T-cell (primary cell): ENCODE measurements at regions not wholly inside any gene's neighbourhood (a gene's known extent, or its start where the extent isn't known, plus 50 kb on each side); places are given as distances from the start of the nearest gene placed in this dataset.
"Not testable (repeated sequence)": the region's sequence is repeated elsewhere in the genome, so short reads cannot be mapped to it uniquely, and the experiment has no call there.

Experiments
- ATAC-seq, 4 experiments: fragments of 200-7000 bp in 3 of 4; fragments of 150-1000 bp in 1 of 4; cut with Tn5 transposase; replicated peaks in 1 of 4; 1 replicate in 3 of 4; 2 replicates in 1 of 4; pipeline ENCODE4 v1.10.0; 2021; ENCODE audit warnings: moderate library complexity in 3 of 4, mild to moderate bottlenecking in 2 of 4, moderate number of reproducible peaks in 1 of 4
- CTCF ChIA-PET, 2 donors: fragments of 300-600 bp; sonication (Branson Sonifier 250); formaldehyde crosslinking; loops; one replicate each; lab custom pipeline; 2022; ENCODE audit warnings: antibody characterized with exemption in 2 of 2; lab: Charles Lee
- POLR2A ChIA-PET, 2 donors: fragments of 300-600 bp; sonication (Branson Sonifier 250); formaldehyde crosslinking; loops; one replicate each; lab custom pipeline; 2022; ENCODE audit warnings: antibody characterized with exemption in 2 of 2; lab: Charles Lee
- DNase-seq, 35 experiments: peaks; one replicate each; pipeline versions ENCODE4 v3.0.0 to v3.0.0-alpha.2; 2013 to 2023
- H3K27ac ChIP-seq: one replicate; pipeline ENCODE4 v1.5.1; 2013; ENCODE audit warnings: low read length
- H3K27me3 ChIP-seq, 2 experiments: replicated peaks in 1 of 2; 1 replicate in 1 of 2; 2 replicates in 1 of 2; pipeline versions ENCODE4 v1.6.1 to v1.7.0; 2013; ENCODE audit warnings: low read length in 1 of 2, mixed read lengths in 1 of 2; ENCODE audit not compliant: control insufficient read depth in 2 of 2, insufficient read depth in 2 of 2; ENCODE audit errors: extremely low read depth in 1 of 2
- H3K36me3 ChIP-seq, 2 donors: 1 replicate in 1 of 2; 2 replicates in 1 of 2; pipeline versions ENCODE4 v1.6.1 to v1.7.0; 2013; ENCODE audit warnings: low read length in 1 of 2; ENCODE audit not compliant: control insufficient read depth in 2 of 2, insufficient read depth in 1 of 2; ENCODE audit errors: extremely low read depth in 1 of 2
- H3K4me1 ChIP-seq, 2 experiments: 1 replicate in 1 of 2; 2 replicates in 1 of 2; pipeline versions ENCODE4 v1.6.1 to v1.7.0; 2013; ENCODE audit warnings: low read length in 2 of 2, mixed read lengths in 1 of 2; ENCODE audit not compliant: insufficient read depth in 2 of 2, control insufficient read depth in 1 of 2; ENCODE audit errors: extremely low read depth in 1 of 2
- H3K4me3 ChIP-seq, 2 donors: 1 replicate in 1 of 2; 2 replicates in 1 of 2; pipeline versions ENCODE4 v1.5.1 to v1.7.0; 2013; ENCODE audit warnings: mild to moderate bottlenecking in 2 of 2, low read length in 1 of 2, moderate library complexity in 1 of 2; ENCODE audit not compliant: control insufficient read depth in 1 of 2; ENCODE audit errors: extremely low read depth in 1 of 2
- H3K9me3 ChIP-seq: 2 replicates; pipeline ENCODE4 v1.7.0; 2013
- H3K27ac Mint-ChIP-seq, 2 donors: one replicate each; pipeline ENCODE4 v1.8.0; 2020 to 2021; ENCODE audit warnings: mild to moderate bottlenecking in 2 of 2, mixed read lengths in 2 of 2
- H3K27me3 Mint-ChIP-seq, 2 donors: one replicate each; pipeline ENCODE4 v1.8.0; 2021 to 2022; ENCODE audit warnings: mixed read lengths in 2 of 2
- H3K36me3 Mint-ChIP-seq: one replicate; pipeline ENCODE4 v1.8.0; 2021; ENCODE audit warnings: mixed read lengths
- H3K4me1 Mint-ChIP-seq, 3 donors: one replicate each; pipeline ENCODE4 v1.8.0; 2020 to 2022; ENCODE audit warnings: mixed read lengths in 3 of 3, mild to moderate bottlenecking in 1 of 3
- H3K4me3 Mint-ChIP-seq, 3 donors: one replicate each; pipeline ENCODE4 v1.8.0; 2020 to 2022; ENCODE audit warnings: mild to moderate bottlenecking in 3 of 3, mixed read lengths in 3 of 3, moderate library complexity in 3 of 3
- H3K9me3 Mint-ChIP-seq, 3 donors: one replicate each; pipeline ENCODE4 v1.8.0; 2020 to 2022; ENCODE audit warnings: mixed read lengths in 3 of 3
- whole genome bisulfite sequencing: methylation state at CpG from one replicate; pipeline ENCODE4 v1.1.5; 2013; ENCODE audit warnings: missing lambda C conversion rate; ENCODE audit not compliant: insufficient coverage; 5-methylcytosine and 5-hydroxymethylcytosine counted together

DNA sequence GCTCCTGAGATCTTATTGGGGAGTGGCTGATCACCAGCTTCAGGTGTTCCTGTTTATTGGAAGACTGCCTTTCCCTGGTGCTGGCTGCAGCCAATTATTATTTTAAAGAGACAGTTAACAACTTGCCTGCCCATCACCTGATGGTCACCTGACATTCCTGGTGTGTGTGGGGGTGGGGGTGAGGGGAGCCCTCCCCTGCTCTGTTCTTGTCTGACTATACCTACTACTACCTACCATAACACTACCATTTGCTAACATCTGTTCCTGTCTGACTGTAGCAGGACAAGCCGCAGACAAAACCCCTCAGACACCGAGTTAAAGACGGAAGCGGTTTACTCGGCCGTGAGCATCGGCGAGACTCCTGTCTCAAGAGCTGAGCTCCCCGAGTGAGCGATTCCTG, 54.9 kb upstream of the NBPF3 start:
- Histone ChIP-seq H3K27me3 (peaks cover 2 to 8% of the 10 kb centered on the region in 2 experiments), H3K27ac (no peak overlapping the region), H3K4me1 (no peaks in the 10 kb centered on the region), H3K36me3 (no peaks in the 10 kb centered on the region), H3K4me3 (no peak overlapping the region), H3K9me3 (no peaks in the 10 kb centered on the region)
- no peak overlapping the region for H3K27ac Mint-ChIP-seq
- WGBS: 94% methylated on average over 10 of the region's 10 CpGs
- H3K4me1 Mint-ChIP-seq: no peaks in the 10 kb centered on the region
- ChIA-PET CTCF (no interaction called here), POLR2A (no interaction called here)
- ATAC-seq: no peak
- H3K36me3 Mint-ChIP-seq: peaks cover 3% of the 10 kb centered on the region
- no peak overlapping the region for H3K4me3 Mint-ChIP-seq
- DNase-seq: no peak
- peaks cover 4 to 6% (median 6%) of the 10 kb centered on the region in 3 donors for H3K9me3 Mint-ChIP-seq
- H3K27me3 Mint-ChIP-seq: peaks cover 4 to 10% of the 10 kb centered on the region in 2 donors

DNA sequence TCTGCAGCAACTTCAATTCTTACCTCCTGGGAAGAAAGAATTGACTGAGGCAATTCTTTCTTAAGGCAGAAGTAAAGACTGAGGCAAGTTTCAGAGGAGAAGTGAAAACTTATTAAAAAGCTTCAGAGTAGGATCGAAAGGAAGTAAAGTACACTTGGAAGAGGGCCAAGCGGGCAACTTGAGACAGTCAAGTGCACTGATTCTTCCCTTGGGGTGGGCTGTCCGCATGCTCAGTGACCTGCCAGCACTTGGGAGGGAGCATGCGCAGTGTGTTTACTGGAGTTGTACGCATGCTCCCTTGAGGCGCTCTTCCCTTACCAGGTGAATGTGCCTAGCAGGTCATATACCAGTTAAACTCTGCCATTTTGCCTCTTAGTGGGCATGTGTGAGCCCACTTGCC, 55.3 kb upstream of the NBPF3 start:
- ChIA-PET CTCF (no interaction called here), POLR2A (no interaction called here)
- Histone ChIP-seq H3K36me3 (no peaks in the 10 kb centered on the region), H3K27ac (no peak overlapping the region), H3K27me3 (peaks cover 2 to 8% of the 10 kb centered on the region in 2 experiments), H3K4me1 (no peaks in the 10 kb centered on the region), H3K4me3 (no peak overlapping the region), H3K9me3 (no peaks in the 10 kb centered on the region)
- 83% methylated on average over 3 of the region's 6 CpGs for WGBS
- Mint-ChIP-seq H3K9me3 (peaks cover 4 to 7% (median 6%) of the 10 kb centered on the region in 3 donors), H3K4me1 (no peaks in the 10 kb centered on the region), H3K4me3 (no peak overlapping the region), H3K27me3 (peaks cover 4 to 10% of the 10 kb centered on the region in 2 donors), H3K36me3 (peaks cover 3% of the 10 kb centered on the region), H3K27ac (no peak overlapping the region)
- no peak for DNase-seq
- no peak for ATAC-seq

DNA sequence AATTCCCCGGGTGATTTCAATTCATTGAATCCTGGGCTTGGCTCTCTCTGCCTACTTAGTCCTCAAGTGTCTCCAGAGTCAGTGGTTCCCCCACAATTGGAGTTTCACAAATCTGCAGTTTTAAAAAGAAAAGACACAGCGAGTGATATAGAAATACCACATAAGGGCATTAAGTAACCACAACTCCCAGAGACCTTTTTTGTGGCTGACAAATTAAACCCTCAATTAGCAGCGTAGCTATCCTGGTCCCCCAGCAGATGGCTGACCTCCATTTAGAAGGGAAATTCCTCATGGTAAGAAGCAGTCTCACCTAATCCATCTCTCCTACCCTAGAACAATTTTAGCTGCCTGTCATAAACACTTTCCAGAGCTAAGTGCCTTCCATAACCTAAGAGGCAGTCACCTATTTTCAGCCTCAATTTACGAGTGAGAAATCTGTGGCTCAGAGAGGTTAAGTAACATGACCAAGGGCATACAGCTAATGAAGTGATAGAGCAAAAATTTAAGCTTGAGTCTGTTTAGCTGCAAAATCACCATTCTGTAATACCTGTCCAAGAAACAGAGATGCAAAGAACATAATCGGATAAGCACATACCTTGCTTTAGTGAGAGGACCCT, 56.0 kb upstream of the NBPF3 start:
- Mint-ChIP-seq H3K27ac (no peak overlapping the region), H3K9me3 (peaks cover 4 to 7% (median 6%) of the 10 kb centered on the region in 3 donors), H3K4me3 (no peak overlapping the region), H3K27me3 (peaks cover 4 to 10% of the 10 kb centered on the region in 2 donors), H3K36me3 (peaks cover 3% of the 10 kb centered on the region), H3K4me1 (no peaks in the 10 kb centered on the region)
- ATAC-seq: no peak
- no peaks in the 10 kb centered on the region for H3K4me1 ChIP-seq
- H3K27me3 ChIP-seq: peaks cover 4 to 8% of the 10 kb centered on the region in 2 experiments
- H3K36me3 ChIP-seq: no peaks in the 10 kb centered on the region
- no peak overlapping the region for H3K4me3 ChIP-seq
- H3K9me3 ChIP-seq: peaks cover 4% of the 10 kb centered on the region
- DNase-seq: no peak
- 33% methylated on average over 4 of the region's 5 CpGs for WGBS
- CTCF ChIA-PET: no interaction called here
- H3K27ac ChIP-seq: no peak overlapping the region
- POLR2A ChIA-PET: no interaction called here

DNA sequence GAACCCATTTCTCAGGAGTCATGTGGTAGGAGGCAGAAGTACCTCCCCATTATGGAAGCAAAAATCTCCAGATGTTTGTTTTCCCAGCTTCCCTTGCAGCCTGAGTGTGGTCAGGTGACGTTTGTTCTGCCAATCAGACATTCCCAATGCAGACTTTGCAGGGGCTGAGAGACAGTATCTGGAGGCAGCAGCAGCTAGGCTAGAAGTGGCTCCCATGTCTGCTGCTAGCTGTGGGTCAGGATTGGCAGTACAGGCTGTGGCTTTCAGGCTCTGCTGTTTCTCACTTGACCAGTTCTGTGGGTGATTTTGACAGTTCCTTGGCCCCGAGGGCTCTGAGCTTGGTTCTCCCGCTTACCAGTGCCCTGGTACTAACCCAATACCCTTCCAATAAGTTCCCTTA, 58.6 kb upstream of the NBPF3 start:
- peaks cover 4 to 7% (median 6%) of the 10 kb centered on the region in 3 donors for H3K9me3 Mint-ChIP-seq
- Histone ChIP-seq H3K27ac (no peak overlapping the region), H3K9me3 (peaks cover 6% of the 10 kb centered on the region), H3K4me3 (no peak overlapping the region), H3K36me3 (no peaks in the 10 kb centered on the region), H3K27me3 (peaks cover 4 to 8% of the 10 kb centered on the region in 2 experiments), H3K4me1 (no peaks in the 10 kb centered on the region)
- no peak overlapping the region for H3K4me3 Mint-ChIP-seq
- ChIA-PET POLR2A (no interaction called here), CTCF (no interaction called here)
- H3K4me1 Mint-ChIP-seq: no peaks in the 10 kb centered on the region
- 64% methylated on average over 3 of the region's 3 CpGs for WGBS
- H3K27me3 Mint-ChIP-seq: peaks cover 4 to 10% of the 10 kb centered on the region in 2 donors
- H3K36me3 Mint-ChIP-seq: peaks cover 3% of the 10 kb centered on the region
- DNase-seq: no peak
- H3K27ac Mint-ChIP-seq: no peak overlapping the region
- ATAC-seq: no peak

DNA sequence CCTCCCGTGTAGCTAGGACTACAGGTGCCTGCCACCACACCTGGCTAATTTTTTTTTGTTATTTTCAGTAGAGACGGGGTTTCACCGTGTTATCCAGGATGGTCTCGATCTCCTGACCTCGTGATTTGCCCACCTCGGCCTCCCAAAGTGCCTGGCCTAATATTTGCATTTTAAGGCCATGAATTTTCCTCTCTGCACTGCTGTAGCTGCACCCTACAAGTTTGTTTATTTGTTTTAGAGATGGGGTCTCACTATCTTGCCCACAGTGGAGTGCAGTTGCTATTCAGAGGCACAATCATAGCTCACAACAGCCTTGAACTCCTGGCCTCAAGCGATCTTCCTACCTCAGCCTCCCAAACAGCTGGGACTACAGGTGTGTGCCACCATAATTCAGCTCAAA, 59.8 kb upstream of the NBPF3 start:
- H3K4me1 ChIP-seq, CTCF ChIA-PET, H3K27me3 ChIP-seq, H3K4me1 Mint-ChIP-seq, DNase-seq, H3K4me3 ChIP-seq, H3K27me3 Mint-ChIP-seq, POLR2A ChIA-PET, H3K9me3 Mint-ChIP-seq, H3K9me3 ChIP-seq, ATAC-seq, H3K27ac ChIP-seq, H3K4me3 Mint-ChIP-seq, H3K27ac Mint-ChIP-seq, H3K36me3 Mint-ChIP-seq, H3K36me3 ChIP-seq: not testable (repeated sequence)
- 74% methylated on average over 3 of the region's 7 CpGs for WGBS

DNA sequence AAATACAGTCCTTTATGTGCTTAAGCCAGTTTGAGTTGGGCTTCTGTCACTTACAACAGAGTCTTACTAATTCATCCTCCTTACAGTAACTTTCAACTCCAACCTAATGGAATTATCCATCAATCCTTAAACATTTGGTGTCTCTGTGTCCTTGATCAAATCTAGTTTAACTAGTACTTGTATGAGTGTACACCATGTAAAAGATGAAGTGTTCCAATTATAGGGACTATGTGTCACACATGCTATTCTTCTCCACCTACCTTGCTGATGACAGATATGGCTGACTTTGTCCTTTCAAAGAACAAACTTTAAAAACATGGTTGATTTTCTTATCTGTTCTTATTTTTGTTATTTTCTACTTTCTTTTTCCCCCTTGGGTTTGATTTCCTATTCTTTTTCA, 60.4 kb upstream of the NBPF3 start:
- no peaks in the 10 kb centered on the region for H3K4me1 ChIP-seq

More for the DNA sequence above, 60.4 kb upstream of the NBPF3 start:
- H3K36me3 Mint-ChIP-seq: peaks cover 3% of the 10 kb centered on the region
- Histone ChIP-seq H3K9me3 (peaks cover 6% of the 10 kb centered on the region), H3K4me3 (no peak overlapping the region), H3K36me3 (no peaks in the 10 kb centered on the region), H3K27ac (no peak overlapping the region), H3K27me3 (peaks cover 4 to 8% of the 10 kb centered on the region in 2 experiments)
- H3K4me1 Mint-ChIP-seq: no peaks in the 10 kb centered on the region
- POLR2A ChIA-PET: no interaction called here
- DNase-seq (no peak), ATAC-seq (no peak)
- CTCF ChIA-PET: interaction anchor here in 1 of 2 donors (0.6 kb wide), 1 partner anchor 85 kb away, joined by 3 read pairs; no protein-coding TSS in a partner anchor
- H3K9me3 Mint-ChIP-seq: peaks cover 4 to 7% (median 6%) of the 10 kb centered on the region in 3 donors
- H3K4me3 Mint-ChIP-seq: no peak overlapping the region
- H3K27ac Mint-ChIP-seq: no peak overlapping the region
- peaks cover 4 to 10% of the 10 kb centered on the region in 2 donors for H3K27me3 Mint-ChIP-seq
